Nephron (organoid): ENCODE measurements at regions not wholly inside any gene's neighbourhood (a gene's known extent, or its start where the extent isn't known, plus 50 kb on each side); places are given as distances from the start of the nearest gene placed in this dataset.

Source experiments
- H3K27ac Mint-ChIP-seq, 3 experiments: 2 replicates each; pipeline ENCODE4 v1.8.0; 2020; ENCODE audit warnings: mixed read lengths in 3 of 3, mild to moderate bottlenecking in 2 of 3, moderate library complexity in 1 of 3
- H3K27me3 Mint-ChIP-seq: 2 replicates; pipeline ENCODE4 v1.8.0; 2021; ENCODE audit warnings: low read depth, mild to moderate bottlenecking, moderate library complexity, mixed read lengths
- H3K36me3 Mint-ChIP-seq: 2 replicates; pipeline ENCODE4 v1.8.0; 2020; ENCODE audit warnings: low read depth, mixed read lengths
- H3K4me1 Mint-ChIP-seq: 2 replicates; pipeline ENCODE4 v1.8.0; 2020; ENCODE audit warnings: mixed read lengths
- H3K4me3 Mint-ChIP-seq, 3 experiments: 2 replicates each; pipeline ENCODE4 v1.8.0; 2020; ENCODE audit warnings: mild to moderate bottlenecking in 3 of 3, mixed read lengths in 3 of 3, moderate library complexity in 2 of 3
- H3K9me3 Mint-ChIP-seq: 2 replicates; pipeline ENCODE4 v1.8.0; 2020; ENCODE audit warnings: mixed read lengths
- TF ChIP-seq, protein P1 (sequence below), 3 experiments: fragments of 200-600 bp; sonication (generic); IDR thresholded peaks; one replicate each; pipeline ENCODE4 v1.5.0; 2021; ENCODE audit warnings: antibody characterized with exemption in 3 of 3; ENCODE audit not compliant: unreplicated experiment in 3 of 3

- Mint-ChIP-seq H3K36me3 (no peaks in the 10 kb centered on the region), H3K4me3 (no peak overlapping the region), H3K4me1 (peaks cover 10% of the 10 kb centered on the region), H3K27ac (no peak overlapping the region), H3K27me3 (peaks cover 5% of the 10 kb centered on the region), H3K9me3 (no peaks in the 10 kb centered on the region)
- TF ChIP-seq, protein P1, sequence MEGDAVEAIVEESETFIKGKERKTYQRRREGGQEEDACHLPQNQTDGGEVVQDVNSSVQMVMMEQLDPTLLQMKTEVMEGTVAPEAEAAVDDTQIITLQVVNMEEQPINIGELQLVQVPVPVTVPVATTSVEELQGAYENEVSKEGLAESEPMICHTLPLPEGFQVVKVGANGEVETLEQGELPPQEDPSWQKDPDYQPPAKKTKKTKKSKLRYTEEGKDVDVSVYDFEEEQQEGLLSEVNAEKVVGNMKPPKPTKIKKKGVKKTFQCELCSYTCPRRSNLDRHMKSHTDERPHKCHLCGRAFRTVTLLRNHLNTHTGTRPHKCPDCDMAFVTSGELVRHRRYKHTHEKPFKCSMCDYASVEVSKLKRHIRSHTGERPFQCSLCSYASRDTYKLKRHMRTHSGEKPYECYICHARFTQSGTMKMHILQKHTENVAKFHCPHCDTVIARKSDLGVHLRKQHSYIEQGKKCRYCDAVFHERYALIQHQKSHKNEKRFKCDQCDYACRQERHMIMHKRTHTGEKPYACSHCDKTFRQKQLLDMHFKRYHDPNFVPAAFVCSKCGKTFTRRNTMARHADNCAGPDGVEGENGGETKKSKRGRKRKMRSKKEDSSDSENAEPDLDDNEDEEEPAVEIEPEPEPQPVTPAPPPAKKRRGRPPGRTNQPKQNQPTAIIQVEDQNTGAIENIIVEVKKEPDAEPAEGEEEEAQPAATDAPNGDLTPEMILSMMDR (IDR thresholded peaks at IDR 0.05; ENCODE audit: unreplicated experiment in 3 of 3), result no peak
Measured at GRCh38 chr9:89974582-89974981, 369.8 kb downstream of the GADD45G start.

DNA sequence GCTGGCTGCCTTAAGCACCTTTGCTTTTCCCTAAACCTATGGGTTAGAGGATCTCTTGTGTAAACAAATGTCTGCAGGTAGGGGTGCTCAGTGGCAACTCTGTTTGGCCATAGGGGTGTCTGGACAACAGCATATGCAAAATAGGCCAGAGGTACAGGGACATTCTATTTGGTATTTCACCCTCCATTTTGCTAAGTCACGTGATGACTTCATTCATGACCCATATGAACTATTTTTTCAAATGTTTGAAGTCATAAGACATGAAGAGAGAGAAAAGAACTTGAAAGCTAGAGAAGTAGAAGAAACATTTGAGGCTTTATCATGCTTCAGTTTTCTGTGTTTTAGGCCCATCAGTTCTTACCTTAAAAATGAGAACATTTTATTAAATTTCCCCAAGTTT is 370.2 kb downstream of the GADD45G start:
- no peaks in the 10 kb centered on the region for H3K9me3 Mint-ChIP-seq

DNA sequence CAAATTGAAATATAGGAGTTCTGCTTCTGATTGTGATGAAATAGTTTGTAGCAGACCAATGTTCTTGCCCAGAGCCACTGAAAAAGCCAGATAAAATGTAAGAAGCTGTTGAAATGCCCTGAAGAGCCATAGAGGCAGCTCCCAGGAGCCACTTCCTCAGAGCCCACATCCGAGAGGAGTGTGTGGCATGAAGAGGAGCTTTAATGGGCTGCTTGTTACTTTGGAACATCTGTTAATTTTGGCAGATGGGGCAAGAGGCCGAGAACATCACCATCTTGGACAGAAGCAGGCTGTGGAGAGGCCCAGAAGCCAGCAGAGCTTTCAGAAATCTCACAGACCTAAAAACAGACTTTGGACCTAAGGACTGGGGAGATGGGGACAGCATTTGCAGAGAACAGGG is 370.8 kb downstream of the GADD45G start:
- H3K27ac Mint-ChIP-seq, result no peak overlapping the region
- TF ChIP-seq, protein P1 (IDR thresholded peaks at IDR 0.05; ENCODE audit: unreplicated experiment in 3 of 3), result no peak
- H3K9me3 Mint-ChIP-seq, result no peaks in the 10 kb centered on the region
- peaks cover 5% of the 10 kb centered on the region for H3K27me3 Mint-ChIP-seq
- no peaks in the 10 kb centered on the region for H3K36me3 Mint-ChIP-seq
- peaks cover 10% of the 10 kb centered on the region for H3K4me1 Mint-ChIP-seq
- H3K4me3 Mint-ChIP-seq, result no peak overlapping the region

More for the DNA sequence above, 370.2 kb downstream of the GADD45G start:
- TF ChIP-seq, protein P1 (IDR thresholded peaks at IDR 0.05; ENCODE audit: unreplicated experiment in 3 of 3), result no peak
- Mint-ChIP-seq H3K4me3 (no peak overlapping the region), H3K27ac (no peak overlapping the region), H3K27me3 (peaks cover 5% of the 10 kb centered on the region), H3K4me1 (peaks cover 10% of the 10 kb centered on the region), H3K36me3 (no peaks in the 10 kb centered on the region)

- H3K27me3 Mint-ChIP-seq, result peaks cover 11% of the 10 kb centered on the region
- H3K27ac Mint-ChIP-seq, result no peak overlapping the region
- H3K4me3 Mint-ChIP-seq, result no peak overlapping the region
- H3K9me3 Mint-ChIP-seq, result peaks cover 5% of the 10 kb centered on the region
- H3K4me1 Mint-ChIP-seq, result peaks cover 10% of the 10 kb centered on the region
- TF ChIP-seq, protein P1 (IDR thresholded peaks at IDR 0.05; ENCODE audit: unreplicated experiment in 3 of 3), result peak in 1 of 3 experiments; percentile 24
- H3K36me3 Mint-ChIP-seq, result no peaks in the 10 kb centered on the region
Measured at GRCh38 chr9:89978185-89978584, 373.4 kb downstream of the GADD45G start.

- peaks cover 8% of the 10 kb centered on the region for H3K9me3 Mint-ChIP-seq
- H3K27me3 Mint-ChIP-seq, result peaks cover 19% of the 10 kb centered on the region
- no peak overlapping the region for H3K27ac Mint-ChIP-seq
- no peak overlapping the region for H3K4me3 Mint-ChIP-seq
- H3K36me3 Mint-ChIP-seq, result no peaks in the 10 kb centered on the region
- TF ChIP-seq, protein P1 (IDR thresholded peaks at IDR 0.05; ENCODE audit: unreplicated experiment in 3 of 3), result no peak
- H3K4me1 Mint-ChIP-seq, result peaks cover 8% of the 10 kb centered on the region
Measured at GRCh38 chr9:89980600-89980999, 375.8 kb downstream of the GADD45G start.

DNA sequence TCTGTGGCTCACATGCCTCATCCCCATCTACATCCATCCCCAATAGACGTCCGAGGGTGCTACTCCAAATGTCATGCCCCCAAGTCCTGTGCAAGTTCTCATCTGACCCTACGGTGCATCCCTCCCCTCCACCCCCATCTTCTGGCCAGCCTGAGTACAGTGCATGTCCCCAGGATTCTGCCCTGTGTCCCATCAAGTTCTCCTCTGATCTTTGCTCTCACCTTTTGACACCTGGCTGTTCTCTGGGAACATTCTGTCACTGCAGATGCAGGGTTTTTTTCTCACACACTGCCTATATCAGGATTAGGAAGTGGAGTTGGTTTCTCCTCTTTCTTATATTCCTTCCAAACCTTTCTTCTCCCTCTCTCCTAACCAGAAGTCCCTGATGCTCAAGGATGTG is 377.2 kb downstream of the GADD45G start:
- H3K36me3 Mint-ChIP-seq, result no peaks in the 10 kb centered on the region
- no peak overlapping the region for H3K27ac Mint-ChIP-seq
- peaks cover 5% of the 10 kb centered on the region for H3K4me1 Mint-ChIP-seq
- no peak overlapping the region for H3K4me3 Mint-ChIP-seq
- TF ChIP-seq, protein P1 (IDR thresholded peaks at IDR 0.05; ENCODE audit: unreplicated experiment in 3 of 3), result no peak
- peaks cover 25% of the 10 kb centered on the region for H3K27me3 Mint-ChIP-seq
- H3K9me3 Mint-ChIP-seq, result peaks cover 8% of the 10 kb centered on the region
